Keratinocyte (primary cell): ENCODE measurements at regions not wholly inside any gene's neighbourhood (a gene's known extent, or its start where the extent isn't known, plus 50 kb on each side); places are given as distances from the start of the nearest gene placed in this dataset.

ENCODE experiments used
- DNase-seq: peaks from one replicate; pipeline ENCODE4 v3.0.0-alpha.2; 2011; ENCODE audit warnings: low read depth, missing footprints, low spot score
- FAIRE-seq: peaks from 2 replicates; lab custom pipeline; 2011; peaks lifted over from hg19 to GRCh38; lab: Jason Lieb, UNC
- H2AFZ ChIP-seq: 2 replicates; pipeline ENCODE4 v1.6.0; 2012; ENCODE audit warnings: low read length, control low read depth, inconsistent platforms; ENCODE audit not compliant: control insufficient read depth
- H3K27ac ChIP-seq: 2 replicates; pipeline ENCODE4 v1.5.1; 2011; ENCODE audit warnings: low read length; ENCODE audit not compliant: control insufficient read depth, insufficient read depth
- H3K27me3 ChIP-seq: 3 replicates; pipeline ENCODE4 v1.6.0; 2011; ENCODE audit warnings: low read length; ENCODE audit not compliant: control insufficient read depth, insufficient read depth; ENCODE audit errors: extremely low read depth
- H3K36me3 ChIP-seq, 2 experiments: 2 replicates in 1 of 2; 3 replicates in 1 of 2; pipeline ENCODE4 v1.5.1; 2011; ENCODE audit warnings: low read length in 2 of 2, mild to moderate bottlenecking in 1 of 2; ENCODE audit not compliant: control insufficient read depth in 2 of 2, insufficient read depth in 2 of 2; ENCODE audit errors: extremely low read depth in 1 of 2
- H3K4me1 ChIP-seq: 3 replicates; pipeline ENCODE4 v1.5.1; 2011; ENCODE audit warnings: low read length; ENCODE audit not compliant: control insufficient read depth, insufficient read depth; ENCODE audit errors: extremely low read depth
- H3K4me2 ChIP-seq: 3 replicates; pipeline ENCODE4 v1.6.0; 2011; ENCODE audit warnings: low read depth, low read length; ENCODE audit not compliant: control insufficient read depth, insufficient read depth; ENCODE audit errors: extremely low read depth
- H3K4me3 ChIP-seq, 3 experiments: fragments of 200-600 bp in 1 of 3; sonication (generic) in 1 of 3; 2 replicates in 2 of 3; 3 replicates in 1 of 3; pipeline ENCODE4 v1.5.1; 2011 to 2016; ENCODE audit warnings: low read length in 3 of 3, mild to moderate bottlenecking in 3 of 3, control low read depth in 2 of 3, inconsistent platforms in 1 of 3, low read depth in 1 of 3, mixed read lengths in 1 of 3, mixed run types in 1 of 3, moderate library complexity in 1 of 3; ENCODE audit not compliant: control insufficient read depth in 2 of 3, insufficient read depth in 2 of 3; ENCODE audit errors: extremely low read depth in 1 of 3
- H3K79me2 ChIP-seq: 2 replicates; pipeline ENCODE4 v1.6.0; 2012; ENCODE audit warnings: low read length; ENCODE audit not compliant: control insufficient read depth, insufficient read depth
- H3K9ac ChIP-seq: 3 replicates; pipeline ENCODE4 v1.6.0; 2011; ENCODE audit warnings: low read length; ENCODE audit not compliant: control insufficient read depth, insufficient read depth; ENCODE audit errors: extremely low read depth
- H3K9me1 ChIP-seq: 3 replicates; pipeline ENCODE4 v1.6.0; 2011; ENCODE audit warnings: low read length; ENCODE audit not compliant: control insufficient read depth, insufficient read depth; ENCODE audit errors: extremely low read depth
- H3K9me3 ChIP-seq: 2 replicates; pipeline ENCODE4 v1.5.1; 2012; ENCODE audit warnings: low read depth, low read length; ENCODE audit not compliant: control insufficient read depth
- H4K20me1 ChIP-seq: 3 replicates; pipeline ENCODE4 v1.6.0; 2011; ENCODE audit warnings: low read length; ENCODE audit not compliant: control insufficient read depth, insufficient read depth; ENCODE audit errors: extremely low read depth
- CTCF ChIP-seq, 3 experiments: IDR thresholded peaks in 1 of 3; conservative IDR thresholded peaks in 1 of 3; optimal IDR thresholded peaks in 1 of 3; 2 replicates in 2 of 3; 3 replicates in 1 of 3; pipeline versions ENCODE3 to v1.5.1; 2011; ENCODE audit warnings: low read length in 3 of 3, mild to moderate bottlenecking in 3 of 3, moderate library complexity in 2 of 3, control low read depth in 1 of 3, inconsistent platforms in 1 of 3; ENCODE audit not compliant: insufficient read depth in 2 of 3; ENCODE audit errors: extremely low read depth in 1 of 3
- EZH2 ChIP-seq: IDR thresholded peaks from one replicate; pipeline ENCODE4 v1.6.1; 2012; ENCODE audit warnings: inconsistent platforms, mild to moderate bottlenecking, low read length, moderate library complexity
- dilution Hi-C: fragments of 300-500 bp; cut with MboI; formaldehyde crosslinking; loops from one replicate; pipeline ENCODE4 v1.7.0; 2020; ENCODE audit warnings: low sequenced_read_pairs; ENCODE audit not compliant: extremely low pct_ligation_motif_present

- Histone ChIP-seq H3K27ac (no peak overlapping the region), H3K4me1 (peaks cover 13% of the 10 kb centered on the region), H3K9me3 (no peaks in the 10 kb centered on the region), H3K27me3 (no peaks in the 10 kb centered on the region), H3K9me1 (no peaks in the 10 kb centered on the region), H3K79me2 (no peaks in the 10 kb centered on the region), H3K4me2 (no peak overlapping the region), H3K9ac (no peak overlapping the region), H3K36me3 (no peaks in the 10 kb centered on the region), H2AFZ (no peak overlapping the region), H3K4me3 (no peak overlapping the region), H4K20me1 (no peaks in the 10 kb centered on the region)
- no peak for FAIRE-seq
- no peak for DNase-seq
- dilution Hi-C loops = no loop called here
- TF ChIP-seq EZH2 = no peak
- TF ChIP-seq CTCF (optimal IDR thresholded peaks at IDR 0.05 in 1 of 3, IDR thresholded peaks at IDR 0.05 in 1 of 3, conservative IDR thresholded peaks at IDR 0.05 in 1 of 3; ENCODE audit: extremely low read depth in 1 of 3, insufficient read depth in 2 of 3, low read length in 3 of 3) = no peak
These were observed 122.1 kb upstream of the ARHGAP5 start for GRCh38 chr14:31954991-31955390.

- Histone ChIP-seq H3K36me3 (no peaks in the 10 kb centered on the region), H3K9me1 (no peaks in the 10 kb centered on the region), H3K4me2 (no peak overlapping the region), H4K20me1 (no peaks in the 10 kb centered on the region), H3K27ac (no peak overlapping the region), H3K9ac (no peak overlapping the region), H3K27me3 (no peaks in the 10 kb centered on the region), H3K9me3 (no peaks in the 10 kb centered on the region), H3K4me1 (peaks cover 3% of the 10 kb centered on the region), H3K4me3 (no peak overlapping the region), H3K79me2 (no peaks in the 10 kb centered on the region), H2AFZ (no peak overlapping the region)
- DNase-seq (no peak), FAIRE-seq (no peak)
- no peak for TF ChIP-seq EZH2
- TF ChIP-seq CTCF (optimal IDR thresholded peaks at IDR 0.05 in 1 of 3, IDR thresholded peaks at IDR 0.05 in 1 of 3, conservative IDR thresholded peaks at IDR 0.05 in 1 of 3; ENCODE audit: extremely low read depth in 1 of 3, insufficient read depth in 2 of 3, low read length in 3 of 3) = no peak
- dilution Hi-C loops = no loop called here
These were observed 121.0 kb upstream of the ARHGAP5 start for GRCh38 chr14:31955936-31956579.
